Fibroblast of skin of abdomen (primary cell): ENCODE measurements at regions not wholly inside any gene's neighbourhood (a gene's known extent, or its start where the extent isn't known, plus 50 kb on each side); places are given as distances from the start of the nearest gene placed in this dataset.

Experiments
- DNase-seq: peaks from one replicate; pipeline ENCODE4 v3.0.0-alpha.2; 2013

- DNase-seq, result no peak
Measured at GRCh38 chr1:30819244-30819571, 61.6 kb upstream of the LAPTM5 start.

- peak; percentile 75 for DNase-seq
Measured at GRCh38 chr1:30818568-30819243, 61.1 kb upstream of the LAPTM5 start.

DNA sequence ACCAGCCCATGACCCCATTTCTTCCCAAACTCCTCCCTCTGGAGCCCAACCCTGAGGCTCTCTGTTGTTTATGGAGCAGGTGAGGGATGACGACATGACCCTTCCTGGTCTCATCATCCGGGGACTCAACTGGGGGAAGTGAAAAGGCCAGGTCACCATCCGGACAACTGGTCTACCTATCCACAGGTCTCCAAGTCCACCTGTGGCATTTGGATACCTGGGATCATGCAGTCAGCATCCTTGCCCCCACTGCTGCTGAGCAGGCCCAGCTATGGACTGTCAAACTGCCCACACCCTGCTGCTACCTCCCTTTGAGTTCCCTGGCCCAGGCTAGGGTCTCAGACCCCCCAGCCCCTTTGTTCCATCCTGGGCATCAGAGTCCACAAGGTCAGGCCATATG, 60.0 kb upstream of the LAPTM5 start:
- no peak for DNase-seq

DNA sequence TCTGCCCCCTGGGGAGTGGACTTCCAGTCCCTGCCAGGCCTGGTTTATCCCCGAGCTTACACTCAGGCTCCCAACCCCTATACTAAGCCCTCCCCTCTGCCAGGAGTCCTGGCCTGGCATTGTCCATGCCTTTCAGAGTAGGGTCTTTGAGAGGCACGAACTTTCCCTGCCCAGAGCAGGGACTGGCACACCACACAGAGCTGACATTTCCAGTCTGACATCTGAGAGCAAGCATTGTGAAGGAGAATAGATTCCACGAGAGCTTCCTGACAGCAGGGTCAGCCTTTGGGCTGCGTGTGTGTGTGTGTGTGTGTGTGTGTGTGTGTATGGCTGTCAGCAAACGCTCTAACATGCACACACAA, 59.5 kb upstream of the LAPTM5 start:
- no peak for DNase-seq

- DNase-seq, result peak; percentile 84
Measured at GRCh38 chr1:30816211-30817076, 58.9 kb upstream of the LAPTM5 start.

DNA sequence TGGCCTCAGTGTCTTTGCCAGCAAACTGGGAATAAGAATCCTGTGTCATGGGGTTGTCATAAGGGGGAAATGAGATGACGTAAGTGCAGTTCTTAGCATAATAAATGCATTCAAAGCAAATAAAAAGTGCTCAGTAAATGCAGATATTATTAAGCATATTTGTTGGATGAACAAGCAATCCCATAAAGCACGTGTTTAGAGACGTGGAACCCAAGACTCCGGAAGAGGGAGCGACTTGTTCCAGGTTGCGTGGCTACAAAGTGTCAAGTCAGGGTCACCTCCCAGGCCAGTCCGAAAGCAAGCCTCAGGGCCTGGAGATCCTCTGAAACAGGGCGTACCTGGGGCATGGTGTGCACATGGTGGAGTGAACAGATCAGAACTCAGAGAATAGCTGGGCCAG, 58.0 kb upstream of the LAPTM5 start:
- no peak for DNase-seq

GRCh38 chr1:30814292-30814691, 56.7 kb upstream of the LAPTM5 start:
- DNase-seq, result no peak

DNA sequence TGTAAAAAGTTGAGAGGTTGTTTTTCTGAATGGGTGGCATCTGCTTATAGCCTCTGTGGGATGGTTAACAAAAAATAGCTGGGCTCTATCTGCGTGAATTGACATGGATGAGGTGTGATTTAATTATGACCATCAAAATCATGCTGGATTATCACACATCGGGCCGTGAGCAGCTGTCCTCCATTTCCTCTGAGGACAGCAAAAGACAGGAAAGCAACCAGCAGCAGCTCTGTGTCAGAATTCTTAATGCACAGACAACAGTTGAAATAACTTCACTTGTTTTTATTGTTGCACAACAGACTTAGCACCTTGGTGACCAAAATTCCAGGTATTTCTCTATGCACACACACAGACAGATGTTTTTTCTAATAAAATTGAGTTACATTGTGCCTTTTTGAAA, 54.5 kb upstream of the LAPTM5 start:
- no peak for DNase-seq

- no peak for DNase-seq
Measured at GRCh38 chr1:30811187-30811586, 53.6 kb upstream of the LAPTM5 start.

DNA sequence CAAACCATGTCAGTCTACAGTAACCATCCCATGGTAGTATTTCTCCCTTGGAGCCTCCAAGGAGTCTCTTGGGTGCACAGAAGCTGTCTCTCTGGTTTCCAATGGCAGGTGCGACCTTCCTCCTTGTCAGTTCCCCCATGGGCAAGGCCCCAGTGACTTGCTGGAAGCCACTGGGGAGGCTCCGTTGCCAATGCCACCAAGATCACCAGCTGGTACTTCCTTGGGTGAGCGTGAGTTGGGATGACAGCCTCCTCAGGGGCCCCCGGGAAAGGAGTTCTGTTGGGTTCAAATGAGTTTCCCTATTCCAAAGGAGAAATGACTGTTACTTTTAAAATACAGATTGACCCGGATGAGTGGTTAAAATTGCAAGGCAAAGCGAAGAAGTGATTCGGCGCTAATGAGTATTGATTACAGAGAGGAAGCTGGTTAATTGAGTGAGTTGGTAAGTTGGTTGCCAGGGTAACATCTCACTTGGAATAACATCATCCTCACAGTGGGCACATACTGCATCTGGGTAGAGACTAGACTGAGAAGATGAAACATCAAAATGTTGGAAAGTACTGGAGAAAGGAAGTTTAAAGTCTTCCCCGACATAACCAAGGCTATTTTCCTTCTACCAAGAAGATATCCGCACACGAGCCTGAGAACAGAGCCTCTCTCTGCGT, 53.0 kb upstream of the LAPTM5 start:
- DNase-seq, result no peak

DNA sequence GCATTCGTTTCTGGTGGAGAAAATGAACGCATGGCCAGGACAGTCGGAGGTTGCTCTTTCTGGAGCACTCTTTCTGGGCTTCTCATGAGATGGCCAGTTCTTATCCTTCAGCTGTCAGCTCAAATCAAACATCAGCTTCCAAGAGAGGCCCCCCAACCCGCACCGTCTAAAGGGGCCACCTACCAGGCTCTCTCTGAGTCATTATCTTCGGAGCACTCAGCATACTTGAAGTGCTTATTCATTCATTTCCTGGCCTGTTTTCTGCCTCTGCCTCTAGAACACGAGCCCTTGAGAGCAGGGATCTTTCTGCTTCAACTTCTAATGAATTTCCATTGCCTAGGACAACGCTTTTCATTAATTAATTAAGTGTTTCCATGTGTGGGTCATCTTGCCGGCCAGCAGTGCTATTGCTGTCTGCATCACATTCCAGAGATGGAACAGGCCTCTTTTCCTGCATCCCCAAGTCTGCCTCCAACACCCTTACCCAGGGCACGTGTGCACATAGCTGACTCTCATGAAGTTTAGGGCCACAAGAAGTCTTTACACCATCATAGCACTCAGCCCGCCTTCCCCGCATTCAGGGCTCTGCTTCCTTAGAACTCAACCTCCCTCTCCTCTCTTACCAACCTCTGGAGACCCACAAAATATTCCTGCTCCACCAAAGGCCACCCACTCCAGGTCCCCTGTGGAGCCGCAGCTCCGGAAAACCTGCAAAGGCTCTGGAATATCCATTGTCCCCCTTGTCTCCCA, 52.1 kb upstream of the LAPTM5 start:
- DNase-seq, result peak; percentile 95

DNA sequence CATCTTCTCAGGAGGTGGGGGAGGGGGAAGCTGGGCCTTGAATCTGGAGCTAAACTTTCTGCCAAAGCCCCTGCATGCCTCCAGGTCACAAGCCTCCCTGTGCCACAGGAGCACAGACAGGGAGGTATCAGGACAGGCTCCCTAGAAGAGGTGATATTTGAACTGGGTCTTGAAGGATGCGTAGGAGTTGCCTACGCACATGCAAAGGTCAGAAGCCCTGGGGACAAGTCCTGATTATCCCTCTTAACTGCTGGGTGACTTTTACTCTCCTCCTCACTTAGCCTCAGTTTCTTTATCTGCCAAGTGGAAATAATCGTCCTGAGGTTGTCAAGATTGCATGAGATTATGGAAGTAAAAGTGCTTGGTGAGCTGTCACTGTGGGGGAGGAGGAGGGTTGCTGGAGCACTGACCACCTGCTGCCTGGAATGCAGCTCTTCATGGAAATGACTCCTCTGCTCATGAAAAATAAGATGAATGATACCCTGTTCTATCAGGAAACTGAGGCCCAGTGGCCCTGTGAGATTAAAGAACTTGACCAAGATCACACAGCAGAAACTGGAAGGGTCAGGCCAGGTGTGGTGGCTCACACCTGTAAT, 50.6 kb upstream of the LAPTM5 start:
- no peak for DNase-seq

DNA sequence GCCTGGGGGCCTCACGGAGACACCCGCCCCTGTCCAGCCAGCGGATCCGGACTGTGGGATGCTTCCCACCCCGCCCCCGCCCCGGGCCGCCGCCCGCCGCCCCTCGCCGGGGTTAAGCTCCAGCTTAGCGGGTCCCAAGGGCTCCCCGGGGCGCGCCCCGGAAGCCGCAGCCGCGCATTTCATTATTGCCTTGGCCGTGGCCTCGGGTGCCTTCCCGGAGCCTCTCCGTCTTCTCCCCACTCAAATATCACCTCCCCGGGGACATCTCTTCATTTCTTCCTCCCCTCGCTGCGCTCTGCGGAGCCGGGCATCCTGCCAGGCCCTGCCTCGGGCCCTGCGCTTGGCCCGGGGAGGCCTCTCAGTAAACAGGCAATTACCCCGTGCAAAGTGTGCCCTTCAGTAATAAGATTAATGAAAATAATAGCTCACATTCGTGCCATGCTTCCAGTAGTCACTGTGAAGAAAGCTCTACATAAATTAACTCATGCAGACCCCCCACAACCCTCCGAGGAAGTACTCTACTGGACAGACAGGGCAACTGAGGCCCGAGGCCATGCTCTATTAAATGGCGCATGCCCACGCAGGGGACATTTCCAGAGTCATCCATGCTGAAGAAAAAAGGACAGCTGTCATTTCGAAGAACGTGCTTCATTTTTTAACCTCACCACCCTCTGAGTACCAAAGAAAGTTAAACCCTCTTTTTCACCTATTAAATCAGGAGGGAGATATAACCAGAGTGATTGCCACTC, 49.9 kb upstream of the LAPTM5 start:
- DNase-seq, result peak; percentile 63
